ENCODE measurements at regions not wholly inside any gene's neighbourhood (a gene's known extent, or its start where the extent isn't known, plus 50 kb on each side); places are given as distances from the start of the nearest gene placed in this dataset.

- ChIA-PET POLR2A (no interaction called here), CTCF (no interaction called here)
- TF ChIP-seq ZNF384 (IDR thresholded peaks at IDR 0.05) (no peak), NFRKB (IDR thresholded peaks at IDR 0.05) (no peak), ARNT (IDR thresholded peaks at IDR 0.05) (no peak)
- no peak for DNase-seq (ENCODE audit: extremely low spot score)
Measured at GRCh38 chr3:109927161-109927560, 589.8 kb upstream of the DPPA4 start.

- POLR2A ChIA-PET, result no interaction called here
- TF ChIP-seq FOXK2 (IDR thresholded peaks at IDR 0.05) (no peak), SP1 (IDR thresholded peaks at IDR 0.05) (no peak), CTBP1 (IDR thresholded peaks at IDR 0.05; ENCODE audit: borderline replicate concordance) (no peak)
- CTCF ChIA-PET, result no interaction called here
- DNase-seq (ENCODE audit: extremely low spot score), result no peak
Measured at GRCh38 chr3:109927726-109928125, 590.4 kb upstream of the DPPA4 start.

- POLR2A ChIA-PET, result no interaction called here
- no peak for DNase-seq (ENCODE audit: extremely low spot score)
- CTCF ChIA-PET, result no interaction called here
- TF ChIP-seq FOXA1 (IDR thresholded peaks at IDR 0.05), result no peak
- TF ChIP-seq PKNOX1 (IDR thresholded peaks at IDR 0.05), result no peak
- no peak for TF ChIP-seq TARDBP (IDR thresholded peaks at IDR 0.05)
- TF ChIP-seq CTBP1 (IDR thresholded peaks at IDR 0.05; ENCODE audit: borderline replicate concordance), result no peak
- no peak for TF ChIP-seq LEF1 (IDR thresholded peaks at IDR 0.05; ENCODE audit: borderline replicate concordance)
- no peak for TF ChIP-seq FOXK2 (IDR thresholded peaks at IDR 0.05)
- no peak for TF ChIP-seq ARNT (IDR thresholded peaks at IDR 0.05)
- no peak for TF ChIP-seq L3MBTL2 (conservative IDR thresholded peaks at IDR 0.05)
- no peak for TF ChIP-seq FOXM1 (IDR thresholded peaks at IDR 0.05; ENCODE audit: borderline replicate concordance)
- no peak for TF ChIP-seq HDGF (IDR thresholded peaks at IDR 0.05; ENCODE audit: borderline replicate concordance)
- no peak for TF ChIP-seq SUZ12 (IDR thresholded peaks at IDR 0.05)
- no peak for TF ChIP-seq BHLHE40 (IDR thresholded peaks at IDR 0.05; ENCODE audit: borderline replicate concordance)
- no peak for TF ChIP-seq ZNF384 (IDR thresholded peaks at IDR 0.05)
- no peak for TF ChIP-seq NFRKB (IDR thresholded peaks at IDR 0.05)
- no peak for TF ChIP-seq SP1 (IDR thresholded peaks at IDR 0.05)
- TF ChIP-seq ELF4 (IDR thresholded peaks at IDR 0.05), result no peak
Measured at GRCh38 chr3:109930582-109930981, 593.2 kb upstream of the DPPA4 start.

DNA sequence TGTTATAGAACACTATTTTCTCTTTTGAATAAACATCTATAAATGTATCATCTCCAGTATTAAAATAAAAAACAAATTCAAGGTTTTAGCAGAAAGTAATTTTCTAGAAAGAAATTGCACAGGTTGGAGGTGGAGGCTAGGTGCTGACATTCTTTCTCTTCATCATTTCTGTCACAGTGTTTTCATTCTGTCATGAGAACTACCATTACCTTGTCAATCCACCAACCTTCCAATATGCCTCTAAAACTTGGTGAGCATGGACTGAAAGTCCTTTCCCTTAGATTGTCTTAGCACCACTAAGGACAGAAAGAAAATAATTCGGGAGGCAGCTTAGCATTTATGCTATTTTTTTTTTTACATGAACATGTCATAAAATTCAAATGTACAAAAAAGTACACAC is 596.2 kb upstream of the DPPA4 start:
- no peak for DNase-seq (ENCODE audit: extremely low spot score)
- ChIA-PET POLR2A (no interaction called here), CTCF (no interaction called here)
- TF ChIP-seq SUZ12 (IDR thresholded peaks at IDR 0.05), result no peak
- no peak for TF ChIP-seq ELF4 (IDR thresholded peaks at IDR 0.05)
- TF ChIP-seq SP1 (IDR thresholded peaks at IDR 0.05), result no peak
- TF ChIP-seq CTBP1 (IDR thresholded peaks at IDR 0.05; ENCODE audit: borderline replicate concordance), result no peak
- no peak for TF ChIP-seq ARNT (IDR thresholded peaks at IDR 0.05)
- no peak for TF ChIP-seq PKNOX1 (IDR thresholded peaks at IDR 0.05)
- no peak for TF ChIP-seq BHLHE40 (IDR thresholded peaks at IDR 0.05; ENCODE audit: borderline replicate concordance)
- no peak for TF ChIP-seq TARDBP (IDR thresholded peaks at IDR 0.05)

- TF ChIP-seq HDGF (IDR thresholded peaks at IDR 0.05; ENCODE audit: borderline replicate concordance) (no peak), ZNF384 (IDR thresholded peaks at IDR 0.05) (no peak), CTBP1 (IDR thresholded peaks at IDR 0.05; ENCODE audit: borderline replicate concordance) (no peak), TARDBP (IDR thresholded peaks at IDR 0.05) (no peak), ELF4 (IDR thresholded peaks at IDR 0.05) (no peak), SP1 (IDR thresholded peaks at IDR 0.05) (no peak), PKNOX1 (IDR thresholded peaks at IDR 0.05) (no peak), ARNT (IDR thresholded peaks at IDR 0.05) (no peak), L3MBTL2 (conservative IDR thresholded peaks at IDR 0.05) (no peak)
- ChIA-PET CTCF (no interaction called here), POLR2A (no interaction called here)
- no peak for DNase-seq (ENCODE audit: extremely low spot score)
Measured at GRCh38 chr3:109939817-109940216, 602.5 kb upstream of the DPPA4 start.

DNA sequence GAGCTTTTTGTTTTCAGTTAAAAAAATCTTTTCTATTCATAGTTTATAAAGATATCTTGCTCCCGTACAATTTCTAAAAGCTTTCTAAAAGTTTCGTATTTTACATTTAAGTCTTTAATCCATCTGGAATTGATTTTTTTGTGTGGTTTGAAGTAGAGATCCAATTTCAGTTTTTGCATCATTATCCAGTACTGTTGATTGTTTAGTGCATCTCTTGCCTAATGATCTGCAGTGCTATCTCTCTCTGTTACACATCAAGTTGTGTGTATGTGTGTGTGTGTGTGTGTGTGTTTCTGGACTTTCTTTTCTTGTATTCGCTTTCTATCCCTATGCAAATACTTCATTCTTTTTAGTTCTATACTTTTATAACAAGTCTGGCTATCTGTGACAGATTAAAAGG is 605.8 kb upstream of the DPPA4 start:
- ChIA-PET CTCF (no interaction called here), POLR2A (no interaction called here)
- DNase-seq (ENCODE audit: extremely low spot score), result no peak
- TF ChIP-seq HDGF (IDR thresholded peaks at IDR 0.05; ENCODE audit: borderline replicate concordance) (no peak), ZNF384 (IDR thresholded peaks at IDR 0.05) (no peak), FOXM1 (IDR thresholded peaks at IDR 0.05; ENCODE audit: borderline replicate concordance) (no peak), SP1 (IDR thresholded peaks at IDR 0.05) (no peak), SUZ12 (IDR thresholded peaks at IDR 0.05) (no peak), L3MBTL2 (conservative IDR thresholded peaks at IDR 0.05) (no peak), FOXK2 (IDR thresholded peaks at IDR 0.05) (no peak), TARDBP (IDR thresholded peaks at IDR 0.05) (no peak), ARNT (IDR thresholded peaks at IDR 0.05) (no peak), PKNOX1 (IDR thresholded peaks at IDR 0.05) (no peak), NFRKB (IDR thresholded peaks at IDR 0.05) (no peak), FOXA1 (IDR thresholded peaks at IDR 0.05) (no peak), ELF4 (IDR thresholded peaks at IDR 0.05) (no peak)

DNA sequence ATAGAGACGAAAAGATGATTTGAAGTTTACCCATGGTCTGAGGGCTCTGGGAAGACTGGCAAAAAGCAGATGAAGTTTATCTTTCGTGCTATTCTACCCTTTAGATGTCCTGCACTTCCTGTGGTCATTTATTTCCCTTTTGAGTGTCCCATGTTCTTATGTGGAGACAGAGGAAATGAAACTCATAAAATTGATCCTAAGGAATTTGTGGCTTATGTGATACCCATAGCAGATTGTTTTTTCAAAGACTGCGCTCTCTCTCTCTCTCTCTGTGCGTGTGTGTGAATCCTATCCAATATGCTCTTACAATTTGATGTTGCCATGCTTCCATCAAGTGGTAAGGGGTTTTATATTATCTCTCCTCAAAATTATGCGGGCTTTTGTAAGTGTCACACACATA is 607.5 kb upstream of the DPPA4 start:
- DNase-seq (ENCODE audit: extremely low spot score), result no peak
- TF ChIP-seq HDGF (IDR thresholded peaks at IDR 0.05; ENCODE audit: borderline replicate concordance) (no peak), L3MBTL2 (conservative IDR thresholded peaks at IDR 0.05) (no peak), ZNF384 (IDR thresholded peaks at IDR 0.05) (no peak), PKNOX1 (IDR thresholded peaks at IDR 0.05) (no peak), ELF4 (IDR thresholded peaks at IDR 0.05) (no peak), FOXK2 (IDR thresholded peaks at IDR 0.05) (no peak), FOXA1 (IDR thresholded peaks at IDR 0.05) (no peak), ARNT (IDR thresholded peaks at IDR 0.05) (no peak), TARDBP (IDR thresholded peaks at IDR 0.05) (no peak), NFRKB (IDR thresholded peaks at IDR 0.05) (no peak), SUZ12 (IDR thresholded peaks at IDR 0.05) (no peak), LEF1 (IDR thresholded peaks at IDR 0.05; ENCODE audit: borderline replicate concordance) (no peak), SP1 (IDR thresholded peaks at IDR 0.05) (no peak)
- ChIA-PET POLR2A (no interaction called here), CTCF (no interaction called here)

Measured in HEK293T (cell line).